ENCODE measurements at regions not wholly inside any gene's neighbourhood (a gene's known extent, or its start where the extent isn't known, plus 50 kb on each side); places are given as distances from the start of the nearest gene placed in this dataset.

GRCh38 chrX:107507093-107507743 is 57.8 kb downstream of the FRMPD3 start:
- TF ChIP-seq CTCF (IDR thresholded peaks at IDR 0.05) (no peak), TEAD1 (CRISPR knock-in tag; IDR thresholded peaks at IDR 0.05) (no peak), JAZF1 (CRISPR knock-in tag; IDR thresholded peaks at IDR 0.05) (no peak), ELF4 (CRISPR knock-in tag; IDR thresholded peaks at IDR 0.05; ENCODE audit: low read depth) (no peak), TCF7 (CRISPR knock-in tag; IDR thresholded peaks at IDR 0.05; ENCODE audit: low read depth) (no peak), USF1 (CRISPR knock-in tag; IDR thresholded peaks at IDR 0.05) (no peak), ZNF317 (CRISPR knock-in tag; IDR thresholded peaks at IDR 0.05; ENCODE audit: borderline replicate concordance, low read depth) (no peak), E2F5 (CRISPR knock-in tag; IDR thresholded peaks at IDR 0.05) (no peak), ATF3 (CRISPR knock-in tag; conservative IDR thresholded peaks at IDR 0.05) (no peak), ZMAT4 (CRISPR knock-in tag; IDR thresholded peaks at IDR 0.05) (no peak), TEAD4 (CRISPR knock-in tag; IDR thresholded peaks at IDR 0.05) (no peak), ZNF121 (CRISPR knock-in tag; IDR thresholded peaks at IDR 0.05) (no peak), NR1H2 (CRISPR knock-in tag; IDR thresholded peaks at IDR 0.05) (no peak)
- TF ChIP-seq, protein P1, sequence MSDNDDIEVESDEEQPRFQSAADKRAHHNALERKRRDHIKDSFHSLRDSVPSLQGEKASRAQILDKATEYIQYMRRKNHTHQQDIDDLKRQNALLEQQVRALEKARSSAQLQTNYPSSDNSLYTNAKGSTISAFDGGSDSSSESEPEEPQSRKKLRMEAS (CRISPR knock-in tag; IDR thresholded peaks at IDR 0.05), result no peak

All from WTC11 (cell line).